ENCODE measurements at regions not wholly inside any gene's neighbourhood (a gene's known extent, or its start where the extent isn't known, plus 50 kb on each side); places are given as distances from the start of the nearest gene placed in this dataset.
"Not testable (repeated sequence)": the region's sequence is repeated elsewhere in the genome, so short reads cannot be mapped to it uniquely, and the experiment has no call there.

- no peaks in the 10 kb centered on the region for H3K4me1 ChIP-seq (replicated peaks)
- H3K27me3 ChIP-seq (replicated peaks; ENCODE audit: insufficient read depth), result no peaks in the 10 kb centered on the region
- no peaks in the 10 kb centered on the region for H3K36me3 ChIP-seq
- H3K9me3 ChIP-seq, result no peaks in the 10 kb centered on the region
- intact Hi-C loops (cut with DNase I), result no loop called here
- H3K4me3 ChIP-seq, result no peak overlapping the region
- H3K27ac ChIP-seq, result no peak overlapping the region
- no peak for DNase-seq (ENCODE audit: low spot score)
- WGBS, result 41% methylated on average over 6 of the region's 6 CpGs
- TF ChIP-seq POLR2A (IDR thresholded peaks at IDR 0.05) (no peak), POLR2AphosphoS5 (IDR thresholded peaks at IDR 0.05) (no peak)
- TF ChIP-seq, protein P1, sequence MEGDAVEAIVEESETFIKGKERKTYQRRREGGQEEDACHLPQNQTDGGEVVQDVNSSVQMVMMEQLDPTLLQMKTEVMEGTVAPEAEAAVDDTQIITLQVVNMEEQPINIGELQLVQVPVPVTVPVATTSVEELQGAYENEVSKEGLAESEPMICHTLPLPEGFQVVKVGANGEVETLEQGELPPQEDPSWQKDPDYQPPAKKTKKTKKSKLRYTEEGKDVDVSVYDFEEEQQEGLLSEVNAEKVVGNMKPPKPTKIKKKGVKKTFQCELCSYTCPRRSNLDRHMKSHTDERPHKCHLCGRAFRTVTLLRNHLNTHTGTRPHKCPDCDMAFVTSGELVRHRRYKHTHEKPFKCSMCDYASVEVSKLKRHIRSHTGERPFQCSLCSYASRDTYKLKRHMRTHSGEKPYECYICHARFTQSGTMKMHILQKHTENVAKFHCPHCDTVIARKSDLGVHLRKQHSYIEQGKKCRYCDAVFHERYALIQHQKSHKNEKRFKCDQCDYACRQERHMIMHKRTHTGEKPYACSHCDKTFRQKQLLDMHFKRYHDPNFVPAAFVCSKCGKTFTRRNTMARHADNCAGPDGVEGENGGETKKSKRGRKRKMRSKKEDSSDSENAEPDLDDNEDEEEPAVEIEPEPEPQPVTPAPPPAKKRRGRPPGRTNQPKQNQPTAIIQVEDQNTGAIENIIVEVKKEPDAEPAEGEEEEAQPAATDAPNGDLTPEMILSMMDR (IDR thresholded peaks at IDR 0.05), result no peak
These were observed 170.5 kb upstream of the RGS17 start for GRCh38 chr6:153301602-153302001.

GRCh38 chr6:153282456-153282855 is 151.4 kb upstream of the RGS17 start:
- H3K36me3 ChIP-seq; H3K27ac ChIP-seq; DNase-seq (ENCODE audit: low spot score); H3K4me3 ChIP-seq; H3K9me3 ChIP-seq; H3K27me3 ChIP-seq (replicated peaks; ENCODE audit: insufficient read depth); intact Hi-C loops (cut with DNase I); H3K4me1 ChIP-seq (replicated peaks): not testable (repeated sequence)
- 93% methylated on average over 14 of the region's 14 CpGs for WGBS

DNA sequence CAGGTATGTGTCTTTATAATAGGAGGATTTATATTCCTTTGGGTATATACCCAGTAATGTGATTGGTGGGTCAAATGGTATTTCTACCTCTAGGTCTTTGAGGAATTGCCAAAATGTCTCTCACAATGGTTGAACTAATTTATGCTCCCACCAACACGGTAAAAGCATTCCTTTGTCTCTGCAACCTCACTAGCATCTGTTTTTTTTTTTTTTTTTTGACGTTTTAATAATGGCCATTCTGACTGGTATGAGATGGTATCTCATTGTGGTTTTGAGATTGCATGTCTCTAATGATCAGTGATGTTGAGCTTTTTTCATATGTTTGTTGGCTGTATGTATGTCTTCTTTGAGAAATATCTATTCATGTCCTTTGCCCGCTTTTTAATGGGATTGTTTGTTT is 144.9 kb upstream of the RGS17 start:
- WGBS, result 30% methylated on average over 3 of the region's 3 CpGs
- Histone ChIP-seq H3K27ac (no peak overlapping the region), H3K4me1 (replicated peaks) (no peaks in the 10 kb centered on the region), H3K9me3 (no peaks in the 10 kb centered on the region), H3K36me3 (no peaks in the 10 kb centered on the region), H3K27me3 (replicated peaks; ENCODE audit: insufficient read depth) (no peaks in the 10 kb centered on the region), H3K4me3 (no peak overlapping the region)
- intact Hi-C loops (cut with DNase I), result no loop called here
- TF ChIP-seq POLR2AphosphoS5 (IDR thresholded peaks at IDR 0.05) (no peak), POLR2A (IDR thresholded peaks at IDR 0.05) (no peak)
- TF ChIP-seq, protein P1 (IDR thresholded peaks at IDR 0.05), result no peak
- DNase-seq (ENCODE audit: low spot score), result no peak

- intact Hi-C loops (cut with DNase I), result no loop called here
- no peaks in the 10 kb centered on the region for H3K9me3 ChIP-seq
- no peak for DNase-seq (ENCODE audit: low spot score)
- no peak overlapping the region for H3K27ac ChIP-seq
- WGBS, result 74% methylated on average over 5 of the region's 5 CpGs
- H3K36me3 ChIP-seq, result no peaks in the 10 kb centered on the region
- H3K4me1 ChIP-seq (replicated peaks), result no peaks in the 10 kb centered on the region
- TF ChIP-seq, protein P1 (IDR thresholded peaks at IDR 0.05), result no peak
- no peak for TF ChIP-seq POLR2AphosphoS5 (IDR thresholded peaks at IDR 0.05)
- TF ChIP-seq POLR2A (IDR thresholded peaks at IDR 0.05), result no peak
- H3K27me3 ChIP-seq (replicated peaks; ENCODE audit: insufficient read depth), result no peaks in the 10 kb centered on the region
- no peak overlapping the region for H3K4me3 ChIP-seq
These were observed 141.3 kb upstream of the RGS17 start for GRCh38 chr6:153272201-153272980.

DNA sequence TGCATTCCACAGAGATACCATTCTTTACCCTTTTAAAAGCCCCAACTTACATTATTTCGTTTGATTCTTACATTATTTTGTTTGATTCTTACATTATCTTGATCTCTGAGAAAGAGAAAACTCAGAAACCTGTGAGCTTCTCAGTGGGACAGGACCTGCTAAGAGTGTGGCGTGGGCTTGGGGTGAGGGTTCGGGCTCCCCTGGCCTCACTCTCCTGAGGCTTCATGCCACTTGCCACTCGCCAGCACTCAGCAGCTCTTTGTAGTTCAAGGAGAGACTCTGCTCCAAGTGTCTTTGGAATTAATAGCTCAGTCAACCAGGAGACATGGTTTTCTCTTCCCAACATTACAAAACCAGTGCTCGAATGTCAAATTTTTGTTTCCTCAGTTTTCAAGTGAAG is 132.4 kb upstream of the RGS17 start:
- Histone ChIP-seq H3K9me3 (no peaks in the 10 kb centered on the region), H3K4me1 (replicated peaks) (no peaks in the 10 kb centered on the region), H3K27ac (no peak overlapping the region), H3K36me3 (no peaks in the 10 kb centered on the region), H3K27me3 (replicated peaks; ENCODE audit: insufficient read depth) (no peaks in the 10 kb centered on the region), H3K4me3 (no peak overlapping the region)
- WGBS, result 85% methylated on average over 5 of the region's 5 CpGs
- intact Hi-C loops (cut with DNase I), result no loop called here
- no peak for DNase-seq (ENCODE audit: low spot score)
- TF ChIP-seq POLR2AphosphoS5 (IDR thresholded peaks at IDR 0.05) (no peak), POLR2A (IDR thresholded peaks at IDR 0.05) (no peak)
- TF ChIP-seq, protein P1 (IDR thresholded peaks at IDR 0.05), result no peak

Measured in prostate gland (tissue), 2 donors.